GM10266 (cell line): ENCODE measurements at regions not wholly inside any gene's neighbourhood (a gene's known extent, or its start where the extent isn't known, plus 50 kb on each side); places are given as distances from the start of the nearest gene placed in this dataset.
A peak's percentile ranks its signal among the peaks of the same experiment; 100 is the strongest.

ENCODE experiments used
- DNase-seq: peaks from one replicate; pipeline ENCODE4 v3.0.0; 2012; ENCODE audit errors: extremely low spot score
- TF ChIP-seq, protein P1 (sequence below): IDR thresholded peaks from 2 replicates; pipeline ENCODE4 v1.5.1; 2012; ENCODE audit warnings: mild to moderate bottlenecking, low read depth; ENCODE audit not compliant: control insufficient read depth, insufficient read depth; ENCODE audit errors: missing control alignments

DNA sequence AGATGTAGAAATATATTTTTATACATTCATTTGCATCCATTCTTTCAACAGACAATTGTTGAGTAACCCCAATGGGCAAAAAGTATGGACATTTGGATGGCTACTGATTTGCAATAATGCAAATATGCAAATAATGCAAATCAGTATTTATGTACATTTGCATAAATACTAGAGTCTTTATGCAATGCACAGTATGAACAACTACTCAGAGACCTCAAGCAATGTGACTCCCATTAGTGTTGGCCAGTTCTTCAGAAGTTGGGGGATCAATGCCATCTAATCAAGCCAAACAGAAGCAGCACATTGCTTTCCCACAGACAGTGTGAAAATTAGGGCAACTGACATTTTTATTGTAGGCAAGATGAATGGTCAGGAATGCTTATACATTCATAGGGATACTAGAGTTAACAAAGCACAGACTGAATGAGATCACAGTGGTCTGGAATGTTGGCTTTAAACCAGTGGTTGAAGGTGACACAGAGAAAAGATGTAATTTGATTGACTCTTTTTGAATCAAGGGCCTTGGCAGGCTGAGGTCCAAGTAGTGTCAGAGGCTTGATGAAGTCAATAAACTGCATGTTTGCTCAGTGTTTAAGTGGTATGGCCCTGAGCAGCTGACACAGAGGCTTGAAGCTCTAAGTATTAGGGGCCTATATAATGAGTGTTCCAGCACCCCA is 256.6 kb downstream of the CTH start:
- TF ChIP-seq, protein P1, sequence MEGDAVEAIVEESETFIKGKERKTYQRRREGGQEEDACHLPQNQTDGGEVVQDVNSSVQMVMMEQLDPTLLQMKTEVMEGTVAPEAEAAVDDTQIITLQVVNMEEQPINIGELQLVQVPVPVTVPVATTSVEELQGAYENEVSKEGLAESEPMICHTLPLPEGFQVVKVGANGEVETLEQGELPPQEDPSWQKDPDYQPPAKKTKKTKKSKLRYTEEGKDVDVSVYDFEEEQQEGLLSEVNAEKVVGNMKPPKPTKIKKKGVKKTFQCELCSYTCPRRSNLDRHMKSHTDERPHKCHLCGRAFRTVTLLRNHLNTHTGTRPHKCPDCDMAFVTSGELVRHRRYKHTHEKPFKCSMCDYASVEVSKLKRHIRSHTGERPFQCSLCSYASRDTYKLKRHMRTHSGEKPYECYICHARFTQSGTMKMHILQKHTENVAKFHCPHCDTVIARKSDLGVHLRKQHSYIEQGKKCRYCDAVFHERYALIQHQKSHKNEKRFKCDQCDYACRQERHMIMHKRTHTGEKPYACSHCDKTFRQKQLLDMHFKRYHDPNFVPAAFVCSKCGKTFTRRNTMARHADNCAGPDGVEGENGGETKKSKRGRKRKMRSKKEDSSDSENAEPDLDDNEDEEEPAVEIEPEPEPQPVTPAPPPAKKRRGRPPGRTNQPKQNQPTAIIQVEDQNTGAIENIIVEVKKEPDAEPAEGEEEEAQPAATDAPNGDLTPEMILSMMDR = no peak

GRCh38 chr1:70671006-70671405 is 259.9 kb downstream of the CTH start:
- no peak for DNase-seq
- TF ChIP-seq, protein P1 = no peak

More for the DNA sequence above, 256.6 kb downstream of the CTH start:
- no peak for DNase-seq

DNA sequence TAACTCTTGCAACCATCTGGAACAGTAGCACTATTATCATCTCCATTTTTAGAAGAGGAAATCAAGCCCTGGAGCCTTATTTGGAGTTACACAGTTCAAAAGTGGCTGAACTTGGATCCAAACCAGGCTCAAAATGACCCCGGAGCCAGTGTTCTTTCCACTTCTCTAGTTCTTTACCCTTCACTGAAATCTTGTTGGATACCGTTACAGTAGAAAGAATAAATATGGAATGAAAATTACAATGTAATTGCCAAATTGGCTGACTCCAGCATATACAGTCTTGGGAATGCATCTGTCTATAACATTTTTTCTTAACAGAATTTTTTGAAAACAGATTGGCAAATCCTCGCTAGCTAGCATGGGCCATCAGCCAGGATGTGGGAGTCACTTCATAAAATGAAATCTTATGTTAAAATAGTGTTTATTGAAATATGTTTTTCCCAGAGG is 261.4 kb downstream of the CTH start:
- TF ChIP-seq, protein P1 = no peak
- DNase-seq = no peak

DNA sequence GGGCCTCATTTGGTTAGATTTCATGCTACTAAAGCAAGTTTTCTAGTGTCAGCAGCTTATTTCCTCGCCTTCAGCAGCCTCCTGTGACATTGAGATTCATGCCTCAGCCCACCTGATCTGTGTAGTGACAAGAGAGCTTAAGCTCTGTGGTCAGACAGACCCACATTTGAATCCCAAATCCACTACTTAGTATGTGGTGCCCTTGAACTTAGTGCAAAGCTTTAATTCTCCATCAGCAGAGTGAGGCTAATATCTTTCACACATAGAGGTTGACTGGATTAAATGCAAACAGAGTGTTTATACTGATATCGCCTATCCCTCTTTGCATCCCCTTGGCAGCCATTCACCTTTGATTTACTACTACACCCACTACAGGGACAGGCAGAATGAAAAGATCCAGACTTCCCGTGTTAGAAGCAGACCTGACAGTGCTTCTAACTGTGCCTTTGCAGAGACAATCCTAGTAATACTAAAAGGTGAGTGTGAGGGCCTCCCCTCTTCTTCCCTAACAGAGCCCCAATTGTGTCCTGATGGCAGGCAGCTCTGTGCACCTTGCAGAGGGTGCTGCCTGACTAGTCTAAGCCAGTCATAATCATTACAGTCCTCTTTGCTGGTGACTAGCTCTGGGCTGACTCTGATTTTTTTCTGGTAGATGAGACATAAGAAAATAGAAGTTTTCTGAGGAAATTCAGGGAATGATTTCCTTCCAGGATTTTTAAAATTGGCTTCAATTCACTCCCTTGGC is 264.0 kb downstream of the CTH start:
- no peak for DNase-seq
- TF ChIP-seq, protein P1 = no peak

GRCh38 chr1:70675737-70676156 is 264.7 kb downstream of the CTH start:
- TF ChIP-seq, protein P1 = no peak
- no peak for DNase-seq

DNA sequence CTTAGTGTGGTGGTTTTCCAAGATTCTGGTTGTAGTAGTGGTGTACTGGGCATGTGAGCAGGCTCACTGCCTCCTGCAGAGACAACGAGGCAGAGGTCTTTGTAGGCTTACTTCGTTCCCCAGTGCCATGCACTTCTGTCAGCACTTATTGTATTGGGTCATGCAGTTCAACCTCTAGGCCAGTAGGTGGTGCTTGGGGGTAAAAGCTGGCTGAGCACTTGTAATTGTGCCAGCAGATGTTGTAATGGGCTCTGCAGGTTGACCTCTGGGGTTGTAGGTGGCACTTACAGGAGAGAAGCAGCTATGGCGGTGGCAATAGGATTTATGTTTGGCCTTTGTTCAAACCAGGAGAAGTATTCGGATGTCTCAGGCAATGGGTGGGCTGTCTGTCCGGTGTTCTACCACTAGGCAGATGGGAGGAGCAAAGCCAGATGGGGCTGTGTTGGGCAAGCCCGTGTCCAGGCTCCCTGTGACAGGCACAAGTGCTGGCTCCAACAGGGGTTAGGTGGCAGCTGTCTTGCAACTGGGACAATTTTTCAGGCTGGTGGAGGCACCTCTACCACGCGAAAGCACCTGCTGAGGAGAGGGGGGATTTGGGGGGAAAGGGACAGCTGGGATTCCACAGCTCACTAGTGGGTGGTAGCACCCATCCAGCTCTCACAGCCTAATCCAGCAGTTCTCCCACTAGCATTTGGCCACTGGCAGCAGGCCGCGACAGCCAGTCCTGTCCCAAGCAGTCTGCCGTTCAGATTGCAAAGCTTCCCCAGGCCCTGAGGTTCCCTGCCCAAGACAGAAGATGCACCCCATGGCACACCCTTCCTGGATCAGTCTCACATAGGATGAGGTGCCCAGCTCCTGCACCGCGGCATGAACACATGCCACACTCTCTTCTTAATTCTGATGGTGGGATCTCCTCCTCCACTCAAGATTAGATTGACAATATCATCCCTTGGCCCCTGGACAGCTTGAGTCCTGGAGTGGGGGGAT is 274.5 kb downstream of the CTH start:
- TF ChIP-seq, protein P1 = peak; percentile 85
- peak; percentile 59 for DNase-seq
